NCI-H1930 (cell line): ENCODE measurements at regions not wholly inside any gene's neighbourhood (a gene's known extent, or its start where the extent isn't known, plus 50 kb on each side); places are given as distances from the start of the nearest gene placed in this dataset.
"Not testable (repeated sequence)": the region's sequence is repeated elsewhere in the genome, so short reads cannot be mapped to it uniquely, and the experiment has no call there.

ENCODE experiments used
- DNase-seq, 2 experiments: peaks; one replicate each; lab custom pipeline; 2025; lab: John Stamatoyannopoulos, UW

DNA sequence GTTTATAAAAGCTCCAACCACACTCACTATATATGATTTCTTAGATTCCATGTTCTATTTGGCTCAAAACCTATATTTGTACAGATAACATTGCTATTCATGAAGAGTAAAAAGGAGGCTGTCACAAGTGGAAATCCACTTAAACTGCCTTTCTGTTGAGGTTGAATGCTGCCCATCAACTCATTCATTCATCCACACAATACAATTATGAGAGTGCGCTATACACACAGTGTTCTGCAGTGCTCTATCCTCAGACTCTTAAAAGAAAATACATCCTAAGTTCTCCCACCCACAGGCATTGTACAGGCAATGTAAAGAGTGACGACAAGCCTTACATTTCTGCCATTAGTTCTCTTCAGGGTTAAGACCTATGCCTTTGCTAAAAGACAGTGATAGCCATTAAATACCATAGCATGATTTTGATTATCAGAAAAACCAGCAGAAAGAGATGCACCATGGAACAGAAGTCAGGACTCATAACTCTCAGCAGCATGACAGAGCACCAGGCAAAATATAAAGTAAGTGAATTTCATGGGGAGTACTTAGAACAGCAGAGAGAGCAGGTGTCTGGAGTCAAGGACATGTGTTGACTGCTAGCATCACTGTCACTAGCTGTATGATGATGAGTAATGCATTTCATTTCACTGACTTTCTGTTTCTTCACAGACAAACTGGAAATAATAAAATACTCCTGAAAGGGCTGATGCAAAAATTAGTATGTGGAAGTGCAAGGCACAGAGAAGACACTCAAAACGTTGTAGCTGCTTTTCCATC, 218.0 kb downstream of the RBM26 start:
- DNase-seq: peak; percentile 20 to 49

DNA sequence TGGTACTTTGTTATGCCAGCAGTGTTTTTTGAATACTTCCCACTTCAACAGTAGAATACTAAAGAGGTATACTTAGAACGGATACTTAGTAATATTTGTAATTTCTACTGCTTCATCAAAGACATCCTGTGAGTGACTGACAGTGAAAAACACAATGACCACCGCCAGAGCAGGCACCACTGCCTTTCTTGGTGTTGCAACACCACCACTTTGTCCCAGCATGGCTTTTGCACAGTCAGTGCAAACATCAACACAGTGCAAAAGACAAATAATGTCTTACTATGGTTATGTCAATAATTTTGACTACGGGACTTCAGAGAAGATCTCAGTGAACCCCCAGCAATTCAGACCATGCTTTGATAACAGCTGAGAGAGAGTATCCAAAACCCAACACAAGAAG, 220.5 kb downstream of the RBM26 start:
- DNase-seq: no peak

DNA sequence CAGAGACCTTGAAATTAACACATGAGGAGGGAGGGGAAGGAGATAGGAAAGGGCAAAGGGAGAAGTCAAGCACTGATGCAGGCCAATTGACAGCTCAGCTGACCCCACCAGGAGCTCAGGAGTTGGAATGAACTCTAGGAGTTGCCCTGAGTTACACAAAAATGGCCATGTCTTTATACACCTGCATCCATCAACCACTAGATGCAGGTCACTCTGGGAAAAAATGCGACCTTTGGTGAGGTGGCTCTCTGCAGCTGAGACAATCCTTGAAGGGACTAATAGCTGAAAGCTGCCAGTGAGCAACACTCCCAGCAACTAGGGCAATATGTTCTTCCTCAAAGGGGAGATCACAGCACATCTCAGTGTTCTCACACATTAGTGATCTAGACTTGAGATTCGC, 222.8 kb downstream of the RBM26 start:
- no peak for DNase-seq

DNA sequence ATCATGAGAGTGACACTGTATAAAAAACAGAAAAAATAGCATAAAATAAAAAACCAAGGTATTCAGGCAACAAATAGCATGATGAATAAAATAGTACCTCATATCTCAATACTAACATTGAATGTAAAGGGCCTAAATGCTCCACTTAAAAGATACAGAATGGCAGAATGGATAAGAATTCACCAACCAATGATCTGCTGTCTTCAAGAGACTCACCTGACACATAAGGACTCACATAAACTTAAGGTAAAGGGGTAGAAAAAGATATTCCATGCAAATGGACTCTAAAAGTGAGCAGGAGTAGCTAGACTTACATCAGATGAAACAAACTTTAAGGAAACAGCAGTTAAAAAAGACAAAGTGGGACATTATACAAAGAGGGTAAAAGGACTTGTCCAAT, 232.4 kb downstream of the RBM26 start:
- not testable (repeated sequence) for DNase-seq

DNA sequence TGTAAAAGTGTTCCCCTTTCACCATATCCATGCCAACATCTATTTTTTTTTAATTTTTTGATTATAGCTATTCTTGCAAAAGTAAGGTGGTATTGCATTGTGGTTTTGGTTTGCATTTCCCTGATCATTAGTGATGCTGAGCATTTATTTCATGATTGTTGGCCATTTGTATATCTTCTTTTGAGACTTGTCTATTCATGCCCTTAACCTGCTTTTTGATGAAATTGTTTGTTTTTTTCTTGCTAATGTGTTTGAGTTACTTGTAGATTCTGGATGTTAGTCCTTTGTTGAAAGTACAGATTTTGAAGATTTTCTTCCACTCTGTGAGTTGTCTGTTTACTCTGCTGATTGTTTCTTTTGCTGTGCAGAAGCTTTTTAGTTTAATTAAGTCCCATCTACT, 233.1 kb downstream of the RBM26 start:
- not testable (repeated sequence) for DNase-seq

DNA sequence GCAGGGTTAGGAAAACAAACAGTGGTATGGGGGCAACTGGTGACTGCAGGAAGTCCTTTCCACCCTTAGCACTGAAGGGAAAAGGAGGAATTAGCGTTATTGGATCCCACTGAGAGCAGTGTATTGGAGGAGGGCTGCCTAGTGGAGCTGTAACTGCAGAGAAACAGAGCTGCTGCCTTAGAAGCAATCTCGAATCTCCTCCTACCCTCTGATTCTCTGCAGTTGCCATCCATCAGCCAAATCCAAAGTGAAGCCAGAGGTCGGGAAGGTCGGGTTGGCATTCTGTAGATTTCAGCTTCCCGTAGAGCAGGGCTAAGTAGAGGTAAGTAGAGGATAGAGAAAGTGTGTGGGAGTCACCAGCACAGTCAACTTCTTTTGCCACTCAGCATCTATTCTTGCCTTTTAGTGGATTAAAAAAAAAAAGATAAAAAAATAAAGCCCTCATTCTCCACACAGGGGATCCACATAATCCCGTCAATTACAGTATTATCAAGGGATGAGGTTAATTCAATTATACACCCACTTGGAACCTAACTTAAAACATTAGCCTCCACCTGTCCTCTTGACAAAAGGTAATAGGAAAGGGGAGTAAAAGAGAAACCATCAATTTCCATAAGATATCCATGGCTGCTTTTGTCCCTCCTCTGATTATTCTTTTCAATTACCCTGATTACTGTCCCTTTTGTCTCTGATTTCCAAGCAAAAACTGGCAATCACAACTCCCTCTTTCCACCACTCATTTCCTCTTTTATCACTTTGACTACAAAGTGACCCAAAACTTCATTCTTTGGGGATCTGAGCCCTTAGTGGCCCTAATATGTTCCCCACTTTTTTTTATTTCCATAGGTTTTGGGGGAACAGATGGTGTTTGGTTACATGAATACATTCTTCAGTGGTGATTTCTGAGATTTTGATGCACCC, 234.7 kb downstream of the RBM26 start:
- no peak for DNase-seq

DNA sequence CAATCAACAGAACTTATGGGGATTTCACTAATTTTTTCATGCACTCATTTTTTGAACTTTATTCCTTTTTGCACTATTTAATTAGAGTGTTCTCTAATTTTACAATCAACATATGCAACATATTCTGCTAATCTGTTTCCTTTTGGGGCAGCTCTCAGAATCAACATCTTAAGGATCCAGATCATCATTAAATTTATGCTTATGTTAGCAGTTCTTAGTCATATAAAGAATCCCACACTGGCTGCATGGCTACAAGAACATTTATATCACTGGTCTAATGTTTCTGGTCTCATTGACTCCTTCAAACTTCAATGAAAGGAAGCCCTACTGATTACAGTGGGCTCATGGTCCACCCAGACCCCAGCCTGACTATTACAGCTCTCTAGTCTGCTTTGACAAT, 245.2 kb downstream of the RBM26 start:
- no peak for DNase-seq

DNA sequence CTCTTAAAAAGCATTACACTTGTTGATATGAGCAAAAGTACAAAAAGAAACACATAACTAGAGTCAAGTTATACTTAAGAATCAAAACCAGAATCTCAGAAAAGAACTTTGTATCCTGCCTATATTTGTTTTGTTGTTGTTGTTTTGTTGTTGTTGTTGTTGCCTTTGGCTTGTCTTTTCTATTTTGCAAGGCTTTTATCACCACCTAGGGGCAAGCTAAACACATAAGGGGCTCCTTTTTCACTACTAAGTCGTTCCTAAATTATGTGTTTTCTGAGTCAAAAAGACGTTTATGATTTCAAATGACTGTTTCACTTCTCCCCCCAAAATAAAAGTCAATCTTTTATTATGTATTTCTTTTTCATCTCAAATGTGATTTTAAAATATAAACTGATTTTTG, 250.2 kb downstream of the RBM26 start:
- DNase-seq: no peak

DNA sequence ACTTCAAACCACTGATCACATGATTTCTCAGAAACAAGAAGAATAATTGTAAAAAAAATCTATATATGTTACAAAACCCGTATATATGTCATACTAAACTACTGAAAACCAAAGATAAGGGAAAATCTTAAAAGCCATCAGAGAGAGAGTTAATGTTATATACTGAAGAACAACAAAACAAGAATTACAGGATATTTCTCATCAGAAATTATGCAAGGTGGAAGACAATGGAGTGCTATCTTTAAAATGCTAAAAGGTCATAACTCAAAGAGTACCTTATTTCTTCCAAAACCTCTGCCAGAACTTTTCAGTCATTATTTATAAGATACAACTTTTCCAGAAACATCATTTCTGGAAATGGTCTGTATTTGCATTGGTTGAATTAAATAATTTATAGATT, 256.8 kb downstream of the RBM26 start:
- no peak for DNase-seq

DNA sequence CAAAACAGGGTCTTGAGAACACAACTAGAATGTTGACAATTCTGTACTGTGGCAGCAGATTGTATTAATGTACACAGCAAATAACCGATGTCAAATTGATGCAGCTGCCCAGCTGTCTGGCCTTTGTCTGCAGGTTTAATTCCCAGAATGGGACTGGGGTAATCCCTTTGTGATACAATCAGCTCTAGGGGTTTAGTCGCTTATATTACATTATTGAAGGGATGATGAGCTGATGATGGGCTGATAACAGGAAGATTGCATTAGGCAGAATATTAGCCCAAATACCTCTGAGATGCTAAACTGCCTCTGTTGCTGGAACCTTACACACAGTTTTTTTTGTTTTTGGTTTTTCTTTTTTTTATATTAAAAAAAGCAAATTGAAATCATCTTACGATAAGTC, 265.0 kb downstream of the RBM26 start:
- peak; percentile 64 for DNase-seq

DNA sequence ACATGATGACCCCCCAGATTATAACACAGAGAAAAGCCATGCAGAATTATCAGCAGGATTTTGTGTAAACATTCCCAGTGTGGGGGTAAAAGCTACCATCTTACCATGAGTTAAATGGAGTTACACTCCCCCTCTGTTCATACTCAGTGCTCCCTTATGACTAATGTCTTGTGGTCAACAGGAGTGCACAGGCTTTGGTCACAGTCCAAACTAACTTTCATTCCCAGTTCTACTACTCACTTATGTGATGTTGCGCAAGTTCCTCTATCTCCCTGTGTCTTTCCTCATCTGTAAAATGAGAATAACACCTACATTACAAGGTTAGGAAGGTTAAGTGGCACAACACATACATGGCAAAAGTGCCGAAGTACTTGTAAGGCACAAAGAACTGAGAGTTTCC, 277.9 kb downstream of the RBM26 start:
- DNase-seq: no peak

DNA sequence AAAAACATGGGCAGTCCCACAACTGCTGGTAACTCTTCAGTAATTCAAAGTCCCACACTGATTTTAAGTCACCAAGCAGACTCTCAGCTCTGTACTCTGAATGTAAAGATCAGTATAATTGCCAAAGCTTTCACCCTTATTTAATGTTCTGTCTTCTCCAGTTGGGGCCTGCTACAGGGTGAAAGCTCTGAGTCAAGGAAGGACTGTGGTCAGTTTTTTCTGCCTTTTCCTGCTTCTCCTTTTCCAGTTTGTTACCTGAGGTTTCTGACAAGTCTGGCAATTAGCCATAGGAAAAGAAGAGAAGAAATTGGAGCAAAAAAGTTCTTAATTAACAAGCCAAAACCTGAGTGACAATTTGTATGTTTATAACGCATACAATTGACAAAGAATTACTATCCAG, 279.3 kb downstream of the RBM26 start:
- DNase-seq: no peak

DNA sequence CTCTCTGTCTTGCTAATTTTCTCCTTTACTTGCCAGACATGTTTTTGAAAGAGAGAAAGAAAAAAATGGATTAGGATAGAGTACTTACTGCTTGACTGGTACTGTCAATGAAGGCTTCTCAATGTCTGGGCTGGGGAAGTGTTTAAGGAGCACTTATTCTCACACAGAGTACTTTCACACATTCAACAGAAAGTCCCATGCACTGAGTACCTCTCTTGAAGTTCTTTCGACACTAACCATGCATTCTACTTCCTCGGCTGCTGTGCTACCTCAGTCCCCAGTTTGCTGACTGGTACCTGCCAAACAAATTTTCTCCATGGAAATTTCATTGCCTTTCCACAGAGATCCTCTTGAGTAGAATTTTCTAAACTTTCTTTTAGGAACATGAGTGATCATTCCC, 281.9 kb downstream of the RBM26 start:
- no peak for DNase-seq

DNA sequence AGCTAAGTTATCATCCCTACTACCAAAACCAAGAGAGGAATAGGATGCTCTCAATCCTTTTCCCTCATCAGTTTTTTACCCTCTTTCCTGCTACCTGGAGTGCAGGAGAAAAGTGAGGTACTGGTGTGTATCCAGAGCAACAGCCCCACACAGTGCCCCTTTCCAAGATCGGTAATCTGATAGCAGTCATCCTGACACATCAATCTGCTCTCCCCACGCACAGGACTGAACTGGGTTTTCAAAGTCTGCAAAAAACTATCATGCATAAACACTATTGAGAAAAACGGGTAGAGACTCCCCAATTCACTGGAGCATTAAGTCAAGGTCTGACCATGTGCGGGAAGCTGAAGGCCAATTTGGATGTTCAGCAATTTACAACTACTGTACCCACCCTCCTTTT, 284.8 kb downstream of the RBM26 start:
- DNase-seq: no peak

DNA sequence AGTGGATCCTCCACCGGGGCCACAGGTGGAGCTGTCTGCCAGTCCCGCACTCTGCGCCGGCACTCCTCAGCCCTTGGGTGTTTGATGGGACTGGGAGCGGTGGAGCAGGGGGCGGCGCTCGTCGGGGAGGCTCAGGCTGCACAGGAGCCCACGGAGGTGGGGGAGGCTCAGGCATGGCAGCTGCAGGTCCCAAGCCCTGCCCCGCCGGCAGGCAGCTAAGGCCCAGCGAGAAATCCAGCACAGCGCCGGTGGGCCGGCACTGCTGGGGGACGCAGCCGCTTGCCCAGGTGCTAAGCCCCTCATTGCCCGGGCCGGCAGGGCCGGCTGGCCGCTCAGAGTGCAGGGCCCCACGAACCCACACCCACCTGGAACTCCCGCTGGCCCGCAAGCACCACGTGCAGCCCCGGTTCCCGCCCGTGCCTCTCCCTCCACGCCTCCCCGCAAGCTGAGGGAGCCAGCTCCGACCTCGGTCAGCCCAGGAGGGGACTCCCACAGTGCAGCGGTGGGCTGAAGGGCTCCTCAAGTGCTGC, 286.4 kb downstream of the RBM26 start:
- DNase-seq: no peak

DNA sequence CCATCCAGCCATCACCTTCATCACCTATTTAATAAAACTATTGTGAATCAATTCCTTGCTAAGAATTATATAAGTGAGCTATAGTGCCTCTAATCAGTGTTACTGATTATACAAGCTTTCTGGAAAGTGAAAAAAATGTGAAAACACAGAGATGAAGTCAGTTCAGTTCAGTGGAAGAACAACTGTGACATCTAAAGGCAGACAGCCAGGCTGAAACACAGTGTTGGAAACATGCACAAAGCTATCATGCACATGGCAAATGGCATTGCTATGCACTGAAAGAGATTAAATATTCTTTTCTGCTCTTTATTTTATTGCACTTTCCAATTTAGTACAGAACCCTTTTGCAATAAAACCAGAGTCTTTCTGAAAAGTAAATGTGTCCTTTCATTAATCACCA, 294.0 kb downstream of the RBM26 start:
- DNase-seq: no peak

DNA sequence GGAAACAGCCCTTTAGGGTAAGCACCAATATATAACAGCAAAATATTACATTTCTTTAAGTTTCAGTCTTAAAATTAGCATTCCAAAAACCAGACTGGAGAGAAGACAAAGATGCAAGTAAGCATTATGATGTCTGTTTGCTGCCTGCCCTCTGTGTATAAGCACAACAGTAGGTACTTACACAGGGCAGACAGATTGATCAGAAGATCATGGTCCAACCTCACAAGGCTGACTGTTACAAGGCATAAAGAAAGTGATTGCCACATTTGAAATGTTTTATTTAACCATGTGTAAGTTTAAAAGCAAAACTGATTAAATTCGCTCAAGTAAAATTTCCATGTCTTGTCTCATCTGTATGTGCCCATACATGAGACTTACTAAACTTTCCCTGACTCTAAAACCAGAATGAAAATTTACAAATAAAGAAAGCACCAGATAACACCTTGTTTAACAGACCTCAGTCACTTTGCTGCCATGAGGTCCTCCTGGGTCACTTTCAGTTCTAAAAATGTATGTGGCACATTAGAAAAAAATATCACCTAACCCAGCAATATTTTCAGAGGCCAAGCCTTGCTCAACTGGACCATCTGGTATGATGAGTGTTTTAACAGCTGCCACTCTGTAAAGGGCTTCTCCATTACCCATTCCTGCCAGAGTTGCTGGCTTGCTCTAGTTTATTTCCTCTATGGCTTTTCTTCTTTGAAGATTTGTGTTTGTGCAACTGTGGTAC, 297.0 kb downstream of the RBM26 start:
- peak; percentile 81 to 85 for DNase-seq

DNA sequence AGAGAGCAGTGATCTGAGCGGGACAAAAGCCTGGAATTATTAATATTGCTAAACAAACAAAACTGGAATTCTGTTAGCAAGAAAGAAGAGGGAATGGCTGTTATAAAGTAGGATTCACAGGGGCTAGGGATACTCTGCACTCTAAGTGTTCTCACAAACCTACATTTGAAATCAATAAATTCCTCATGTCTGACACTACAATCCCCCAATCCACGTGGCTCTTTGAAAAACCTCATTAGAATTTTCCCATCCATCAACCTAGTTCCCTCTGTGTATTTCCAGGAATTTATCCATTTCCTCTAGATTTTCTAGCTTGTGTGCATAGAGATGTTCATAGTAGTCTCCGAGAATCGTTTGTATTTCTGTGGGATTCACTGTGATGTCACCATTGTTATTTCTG, 307.5 kb downstream of the RBM26 start:
- DNase-seq: no peak

DNA sequence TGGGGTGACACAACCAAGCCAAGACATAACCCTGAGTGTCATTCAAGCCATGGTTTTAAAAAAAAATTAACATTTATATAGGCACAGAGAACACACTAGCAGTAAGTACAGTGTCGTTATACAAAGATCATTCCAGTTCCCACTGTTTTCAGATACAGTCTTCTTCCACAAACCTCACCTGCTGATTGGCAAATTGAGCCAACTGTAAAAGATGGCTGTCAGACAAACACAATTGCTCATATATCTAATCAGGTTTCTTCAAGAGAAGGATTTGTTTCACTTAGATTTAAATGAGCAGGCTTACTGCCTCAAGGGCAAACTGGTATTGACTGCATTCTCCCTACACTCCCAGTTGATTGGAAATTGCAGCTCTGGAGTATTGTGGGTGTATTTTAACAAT, 308.9 kb downstream of the RBM26 start:
- no peak for DNase-seq

DNA sequence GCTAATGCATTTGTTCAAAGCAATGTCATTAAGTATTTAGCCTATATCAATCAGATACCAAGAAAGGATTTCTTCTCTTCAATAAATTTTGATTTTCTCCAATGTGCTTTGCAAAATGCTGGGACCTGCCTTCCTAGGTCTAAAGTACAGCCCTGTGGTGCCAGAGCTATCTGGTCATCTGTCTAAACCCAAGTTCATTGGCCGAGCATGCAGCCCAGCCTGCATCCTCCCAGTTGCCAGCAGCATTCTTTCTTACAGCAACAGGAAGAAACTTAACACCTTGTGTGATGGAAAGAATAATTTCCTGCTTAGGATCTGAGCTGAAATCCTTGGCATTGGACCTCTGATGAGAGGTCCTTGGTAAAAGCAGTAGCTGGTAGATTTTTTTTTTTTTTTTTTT, 310.0 kb downstream of the RBM26 start:
- no peak for DNase-seq

DNA sequence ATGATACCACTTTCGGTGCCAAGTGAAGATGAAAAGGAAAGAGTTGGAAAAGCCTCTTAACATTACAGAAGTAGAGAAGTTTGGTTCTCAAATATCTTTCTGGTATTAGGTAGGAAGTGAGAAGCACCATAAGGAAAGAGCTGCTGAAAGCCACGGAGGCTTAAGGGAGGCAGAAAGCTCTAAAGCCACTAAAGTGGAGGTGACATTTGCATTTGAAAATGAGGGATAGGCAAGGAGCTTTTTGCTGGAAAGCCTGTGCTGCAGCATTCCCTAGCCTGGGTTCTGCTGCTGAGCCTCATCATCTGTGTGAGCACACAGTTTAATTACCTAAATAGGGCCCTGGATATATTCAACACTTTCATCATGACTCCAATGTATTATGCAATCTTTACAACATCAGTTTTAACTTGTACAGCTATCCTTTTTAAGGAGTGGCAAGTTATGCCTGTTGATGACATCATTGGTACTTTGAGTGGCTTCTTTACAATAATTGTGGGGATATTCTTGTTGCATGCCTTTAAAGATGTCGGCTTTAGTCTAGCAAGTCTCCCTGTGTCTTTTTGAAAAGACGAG, 315.4 kb downstream of the RBM26 start:
- DNase-seq: no peak

DNA sequence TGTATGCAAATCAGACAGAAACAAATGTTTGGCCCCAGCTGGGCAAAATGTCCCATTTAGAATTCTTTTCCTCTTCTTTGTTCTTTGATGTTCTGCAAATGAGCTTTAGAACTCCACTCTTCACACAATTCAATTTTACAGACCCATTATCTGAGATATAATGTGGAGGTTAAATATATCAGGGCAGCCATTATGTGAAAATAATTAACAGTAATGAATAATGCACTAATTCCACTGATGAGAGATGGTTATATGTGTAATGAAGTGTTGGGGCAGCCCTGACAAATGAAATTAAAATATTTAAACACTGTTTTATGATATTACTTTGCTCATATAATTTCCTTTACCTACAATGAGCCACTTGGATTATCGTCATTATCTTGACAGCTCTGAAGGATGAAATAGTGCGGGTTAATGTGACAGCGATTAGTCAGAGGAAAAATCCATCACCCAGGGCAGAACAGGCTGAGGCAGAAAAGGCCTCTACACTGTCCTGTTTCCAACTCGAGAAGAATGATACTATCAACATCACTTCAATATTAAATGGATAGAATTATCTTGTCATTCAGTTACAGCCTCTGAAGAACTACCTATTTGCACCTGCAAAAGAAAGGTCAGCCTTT, 321.1 kb downstream of the RBM26 start:
- peak; percentile 71 to 79 for DNase-seq
